Suprapubic skin (tissue), 4 donors: ENCODE measurements at regions not wholly inside any gene's neighbourhood (a gene's known extent, or its start where the extent isn't known, plus 50 kb on each side); places are given as distances from the start of the nearest gene placed in this dataset.
A peak's percentile ranks its signal among the peaks of the same experiment; 100 is the strongest.
"Not testable (repeated sequence)": the region's sequence is repeated elsewhere in the genome, so short reads cannot be mapped to it uniquely, and the experiment has no call there.

ENCODE experiments used
- DNase-seq, 2 donors: peaks; one replicate each; pipeline ENCODE4 v3.0.0-alpha.2; 2019; ENCODE audit warnings: low spot score in 2 of 2
- H3K27ac ChIP-seq: fragments of 200-600 bp; sonication (generic); one replicate; pipeline ENCODE4 v1.5.1; 2019
- H3K27me3 ChIP-seq: fragments of 200-600 bp; sonication (generic); one replicate; pipeline ENCODE4 v1.5.1; 2019
- H3K36me3 ChIP-seq: fragments of 200-600 bp; sonication (generic); one replicate; pipeline ENCODE4 v1.5.1; 2019
- H3K4me1 ChIP-seq: fragments of 200-600 bp; sonication (generic); one replicate; pipeline ENCODE4 v1.5.1; 2019
- H3K4me3 ChIP-seq: fragments of 200-600 bp; sonication (generic); one replicate; pipeline ENCODE4 v1.5.1; 2019; ENCODE audit warnings: mild to moderate bottlenecking
- H3K9me3 ChIP-seq: fragments of 200-600 bp; sonication (generic); one replicate; pipeline ENCODE4 v1.5.1; 2019
- CTCF ChIP-seq, 2 donors: fragments of 200-600 bp in 1 of 2; fragments of 450-650 bp in 1 of 2; sonication (generic) in 1 of 2; IDR thresholded peaks; one replicate each; pipeline ENCODE4 v1.5.1; 2016 to 2019; ENCODE audit warnings: antibody characterized with exemption in 2 of 2, mild to moderate bottlenecking in 1 of 2, moderate library complexity in 1 of 2
- EP300 ChIP-seq: sonication (generic); formaldehyde crosslinking; IDR thresholded peaks from one replicate; pipeline ENCODE4 v1.6.1; 2017; ENCODE audit warnings: antibody characterized with exemption
- POLR2A ChIP-seq, 2 donors: fragments of 450-650 bp; IDR thresholded peaks; one replicate each; pipeline ENCODE4 v1.6.1; 2017; ENCODE audit warnings: antibody characterized with exemption in 2 of 2, mild to moderate bottlenecking in 2 of 2, moderate library complexity in 2 of 2
- POLR2AphosphoS5 ChIP-seq, 3 donors: sonication (generic); formaldehyde crosslinking; IDR thresholded peaks; one replicate each; pipeline ENCODE4 v1.6.1; 2017; ENCODE audit warnings: antibody characterized with exemption in 3 of 3
- WGBS: methylation state at CpG from one replicate; pipeline ENCODE4 v1.1.5; 2018; 5-methylcytosine and 5-hydroxymethylcytosine counted together

GRCh38 chrY:7359520-7359919 lies 448.0 kb upstream of the AMELY start:
- DNase-seq, result no peak
- no peak overlapping the region for H3K4me3 ChIP-seq
- H3K36me3 ChIP-seq, result peaks cover 32% of the 10 kb centered on the region
- H3K4me1 ChIP-seq, result no peaks in the 10 kb centered on the region
- no peak overlapping the region for H3K27ac ChIP-seq
- no peaks in the 10 kb centered on the region for H3K9me3 ChIP-seq
- TF ChIP-seq EP300 (no peak), CTCF (IDR thresholded peaks at IDR 0.05) (no peak), POLR2A (IDR thresholded peaks at IDR 0.05) (no peak), POLR2AphosphoS5 (IDR thresholded peaks at IDR 0.05) (no peak)
- WGBS, result no CpG with 5 or more reads among the region's 4 CpGs
- H3K27me3 ChIP-seq, result no peaks in the 10 kb centered on the region

GRCh38 chrY:7358103-7358752 lies 446.7 kb upstream of the AMELY start:
- no peak overlapping the region for H3K27ac ChIP-seq
- no peak for DNase-seq
- no peaks in the 10 kb centered on the region for H3K9me3 ChIP-seq
- H3K4me1 ChIP-seq, result no peaks in the 10 kb centered on the region
- WGBS, result no CpG with 5 or more reads among the region's 1 CpG
- no peaks in the 10 kb centered on the region for H3K27me3 ChIP-seq
- H3K36me3 ChIP-seq, result peaks cover 23% of the 10 kb centered on the region
- H3K4me3 ChIP-seq, result no peak overlapping the region
- TF ChIP-seq POLR2A (IDR thresholded peaks at IDR 0.05), result no peak
- no peak for TF ChIP-seq EP300
- TF ChIP-seq POLR2AphosphoS5 (IDR thresholded peaks at IDR 0.05), result no peak
- no peak for TF ChIP-seq CTCF (IDR thresholded peaks at IDR 0.05)

DNA sequence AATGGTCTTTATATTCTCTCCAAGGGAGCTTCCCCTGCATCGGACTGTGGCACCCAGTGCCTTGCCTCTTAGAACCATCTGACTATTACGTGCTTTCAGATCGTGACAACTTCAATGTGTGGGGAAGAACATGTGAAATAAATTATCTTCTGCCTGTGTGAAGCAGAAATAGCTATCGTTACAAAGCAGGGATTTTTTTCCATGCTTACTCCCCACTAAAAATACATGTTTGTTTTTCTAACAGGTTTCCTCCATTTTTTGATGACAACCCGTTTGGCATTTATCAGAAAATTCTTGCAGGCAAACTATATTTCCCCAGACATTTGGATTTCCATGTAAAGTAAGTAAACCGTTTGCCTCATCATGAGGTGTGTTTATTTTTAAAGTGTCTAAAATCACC lies 444.3 kb upstream of the AMELY start:
- not testable (repeated sequence) for H3K4me3 ChIP-seq, H3K4me1 ChIP-seq, H3K27me3 ChIP-seq, H3K27ac ChIP-seq, DNase-seq, H3K9me3 ChIP-seq
- no CpG with 5 or more reads among the region's 6 CpGs for WGBS
- H3K36me3 ChIP-seq, result peaks cover 17% of the 10 kb centered on the region

DNA sequence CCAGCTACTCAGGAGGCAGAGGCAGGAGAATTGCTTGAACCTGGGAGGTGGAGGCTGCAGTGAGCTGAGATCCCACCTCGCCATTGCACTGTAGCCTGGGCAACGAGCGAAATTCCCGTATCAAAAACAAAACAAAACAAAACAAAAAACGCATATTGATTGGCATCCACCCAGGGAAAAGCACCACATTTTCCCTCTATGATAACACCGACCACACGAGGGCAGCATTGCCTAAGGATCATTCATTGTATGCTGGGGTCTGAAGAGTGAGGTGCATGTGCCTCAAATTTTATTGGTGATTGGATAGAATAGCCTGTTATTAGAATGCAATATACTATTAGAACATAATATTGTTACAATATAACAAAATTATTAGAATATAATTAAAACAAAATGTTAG lies 433.1 kb upstream of the AMELY start:
- Histone ChIP-seq H3K36me3 (no peaks in the 10 kb centered on the region), H3K9me3 (no peaks in the 10 kb centered on the region), H3K27me3 (no peaks in the 10 kb centered on the region), H3K4me3 (no peak overlapping the region), H3K4me1 (peaks cover 4% of the 10 kb centered on the region), H3K27ac (no peak overlapping the region)
- no CpG with 5 or more reads among the region's 7 CpGs for WGBS
- no peak for DNase-seq
- TF ChIP-seq POLR2AphosphoS5 (IDR thresholded peaks at IDR 0.05) (no peak), CTCF (IDR thresholded peaks at IDR 0.05) (peak in 1 of 2 donors; percentile 31)

DNA sequence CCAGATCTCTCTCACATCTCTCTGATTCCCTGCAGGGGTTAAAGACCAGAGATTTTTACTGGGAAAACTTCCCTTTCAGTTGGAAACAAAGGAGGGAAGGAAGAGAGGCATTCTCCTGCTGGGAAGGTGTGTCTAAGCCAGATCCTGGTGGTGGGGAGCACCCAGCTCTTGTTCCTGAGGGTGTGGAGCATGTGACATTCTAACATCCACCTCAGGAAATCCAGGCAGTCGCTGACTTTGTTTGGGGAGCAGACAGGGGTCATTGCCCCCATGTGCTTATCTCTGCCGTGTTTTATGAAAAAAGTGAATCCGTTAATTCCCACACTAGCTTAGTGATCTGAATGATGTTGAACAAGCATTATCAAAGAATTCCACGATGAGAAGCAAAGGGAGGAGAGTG lies 431.7 kb upstream of the AMELY start:
- no peaks in the 10 kb centered on the region for H3K36me3 ChIP-seq
- peaks cover 4% of the 10 kb centered on the region for H3K4me1 ChIP-seq
- no peak overlapping the region for H3K27ac ChIP-seq
- no CpG with 5 or more reads among the region's 4 CpGs for WGBS
- H3K9me3 ChIP-seq, result no peaks in the 10 kb centered on the region
- TF ChIP-seq CTCF (IDR thresholded peaks at IDR 0.05) (no peak), POLR2AphosphoS5 (IDR thresholded peaks at IDR 0.05) (no peak), POLR2A (IDR thresholded peaks at IDR 0.05) (no peak), EP300 (no peak)
- no peaks in the 10 kb centered on the region for H3K27me3 ChIP-seq
- no peak for DNase-seq
- H3K4me3 ChIP-seq, result no peak overlapping the region

DNA sequence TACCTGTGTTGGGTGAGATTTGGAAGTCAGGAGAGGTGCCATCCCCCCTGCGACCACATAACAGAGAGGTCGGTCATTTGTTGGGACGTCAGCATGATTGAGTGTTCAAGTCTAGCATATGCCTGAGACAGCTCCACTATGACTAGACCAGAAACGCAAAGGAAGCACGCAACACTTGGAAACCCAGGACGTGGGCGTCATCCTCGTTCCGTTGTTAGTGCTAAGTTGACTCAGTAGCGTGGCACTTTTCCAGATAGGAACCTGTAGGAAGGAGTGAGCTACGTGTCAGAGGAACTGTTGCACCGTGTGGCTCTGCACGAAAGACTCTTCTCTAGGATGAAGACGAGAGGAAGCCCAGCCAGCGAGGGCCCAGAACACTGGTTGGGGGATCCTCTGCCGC lies 431.2 kb upstream of the AMELY start:
- not testable (repeated sequence) for H3K27ac ChIP-seq
- no CpG with 5 or more reads among the region's 16 CpGs for WGBS

More for the DNA sequence above, 431.2 kb upstream of the AMELY start:
- not testable (repeated sequence) for H3K4me1 ChIP-seq, H3K36me3 ChIP-seq, DNase-seq, H3K9me3 ChIP-seq, H3K27me3 ChIP-seq, H3K4me3 ChIP-seq
